ENCODE measurements at regions not wholly inside any gene's neighbourhood (a gene's known extent, or its start where the extent isn't known, plus 50 kb on each side); places are given as distances from the start of the nearest gene placed in this dataset.

GRCh38 chr5:74957029-74957784 lies 91.0 kb upstream of the FAM169A start:
- Histone ChIP-seq H3K4me1 (no peaks in the 10 kb centered on the region), H3K36me3 (no peaks in the 10 kb centered on the region), H3K27me3 (no peaks in the 10 kb centered on the region), H3K4me3 (no peak overlapping the region), H3K9me3 (no peaks in the 10 kb centered on the region), H3K27ac (no peak overlapping the region)
- TF ChIP-seq CTCF (IDR thresholded peaks at IDR 0.05): no peak
- no peak for TF ChIP-seq EP300 (IDR thresholded peaks at IDR 0.05)
- no peak for TF ChIP-seq POLR2A (IDR thresholded peaks at IDR 0.05)
- TF ChIP-seq POLR2AphosphoS5 (IDR thresholded peaks at IDR 0.05): no peak
- WGBS, 2 donors: 67 to 87% methylated on average over 5 of the region's 5 CpGs
- DNase-seq: no peak
- intact Hi-C loops (cut with DNase I): no loop called here

GRCh38 chr5:74956278-74956677 lies 90.1 kb upstream of the FAM169A start:
- no peaks in the 10 kb centered on the region for H3K9me3 ChIP-seq
- no peaks in the 10 kb centered on the region for H3K4me1 ChIP-seq
- H3K36me3 ChIP-seq: no peaks in the 10 kb centered on the region
- no peak overlapping the region for H3K4me3 ChIP-seq
- no peak for DNase-seq
- H3K27me3 ChIP-seq: no peaks in the 10 kb centered on the region
- no peak for TF ChIP-seq EP300 (IDR thresholded peaks at IDR 0.05)
- TF ChIP-seq POLR2AphosphoS5 (IDR thresholded peaks at IDR 0.05): no peak
- TF ChIP-seq CTCF (IDR thresholded peaks at IDR 0.05): no peak
- TF ChIP-seq POLR2A (IDR thresholded peaks at IDR 0.05): no peak
- no peak overlapping the region for H3K27ac ChIP-seq
- intact Hi-C loops (cut with DNase I): no loop called here
- 97 to 98% methylated on average over 4 of the region's 4 CpGs for WGBS, 2 donors

GRCh38 chr5:74954919-74955318 lies 88.7 kb upstream of the FAM169A start:
- Histone ChIP-seq H3K4me1 (no peaks in the 10 kb centered on the region), H3K27ac (no peak overlapping the region), H3K4me3 (no peak overlapping the region), H3K9me3 (no peaks in the 10 kb centered on the region), H3K27me3 (no peaks in the 10 kb centered on the region), H3K36me3 (no peaks in the 10 kb centered on the region)
- TF ChIP-seq POLR2AphosphoS5 (IDR thresholded peaks at IDR 0.05) (no peak), POLR2A (IDR thresholded peaks at IDR 0.05) (no peak), EP300 (IDR thresholded peaks at IDR 0.05) (no peak), CTCF (IDR thresholded peaks at IDR 0.05) (no peak)
- WGBS, 2 donors: 82 to 91% methylated on average over 3 of the region's 3 CpGs
- no peak for DNase-seq
- intact Hi-C loops (cut with DNase I): no loop called here

- intact Hi-C loops (cut with DNase I): no loop called here
- WGBS, 2 donors: 62 to 73% methylated on average over 8 of the region's 8 CpGs
- no peaks in the 10 kb centered on the region for H3K9me3 ChIP-seq
- no peaks in the 10 kb centered on the region for H3K36me3 ChIP-seq
- no peak overlapping the region for H3K27ac ChIP-seq
- no peak for DNase-seq
- no peak overlapping the region for H3K4me3 ChIP-seq
- no peak for TF ChIP-seq CTCF (IDR thresholded peaks at IDR 0.05)
- no peak for TF ChIP-seq POLR2AphosphoS5 (IDR thresholded peaks at IDR 0.05)
- TF ChIP-seq POLR2A (IDR thresholded peaks at IDR 0.05): no peak
- TF ChIP-seq EP300 (IDR thresholded peaks at IDR 0.05): no peak
- H3K4me1 ChIP-seq: no peaks in the 10 kb centered on the region
- no peaks in the 10 kb centered on the region for H3K27me3 ChIP-seq
Measured at GRCh38 chr5:74953937-74954720, 87.9 kb upstream of the FAM169A start.

Data from sigmoid colon (tissue), 6 donors.